Right kidney (tissue), 1 donor: ENCODE measurements at regions not wholly inside any gene's neighbourhood (a gene's known extent, or its start where the extent isn't known, plus 50 kb on each side); places are given as distances from the start of the nearest gene placed in this dataset.
"Not testable (repeated sequence)": the region's sequence is repeated elsewhere in the genome, so short reads cannot be mapped to it uniquely, and the experiment has no call there.

Experiments used
- DNase-seq: peaks from one replicate; pipeline ENCODE4 v3.0.0-alpha.2; 2016

DNA sequence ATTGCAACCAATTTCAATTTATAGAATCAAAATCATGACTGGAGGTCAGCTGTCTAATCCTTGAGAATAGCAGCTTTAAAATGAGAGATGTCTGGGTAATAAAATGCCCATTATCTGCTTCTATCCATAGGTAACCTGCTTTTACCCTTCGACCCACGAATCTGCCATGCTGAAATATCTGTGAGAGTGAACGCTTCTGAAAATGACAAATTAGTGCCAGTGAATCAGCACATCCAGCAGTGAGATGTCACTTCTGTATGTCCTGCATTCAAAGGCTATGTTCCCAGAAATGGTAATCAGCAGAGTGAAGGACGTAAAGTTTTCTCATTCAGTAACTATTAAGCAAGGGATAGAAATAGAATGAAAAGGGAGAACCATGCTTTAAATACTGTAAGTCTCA is 532.4 kb upstream of the ITGA1 start:
- DNase-seq, result no peak

DNA sequence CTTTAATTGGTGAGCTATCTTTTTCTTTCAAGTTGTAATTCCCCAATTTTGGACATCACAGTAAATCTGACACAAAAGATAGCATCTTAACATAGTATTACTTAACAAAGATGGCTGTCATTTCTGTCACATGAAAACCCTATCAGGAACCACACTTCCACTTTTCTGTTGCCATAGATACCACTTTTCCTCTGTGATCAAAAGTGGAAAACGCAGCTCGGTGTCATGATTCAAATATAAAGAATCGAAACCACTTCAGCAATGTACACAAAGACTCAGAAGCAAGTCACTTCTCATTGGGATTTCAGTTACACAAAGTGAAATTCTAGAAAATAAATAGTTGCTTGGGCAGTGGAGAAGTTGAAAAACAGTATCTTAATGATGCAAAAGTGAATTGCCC is 524.9 kb upstream of the ITGA1 start:
- DNase-seq, result no peak

DNA sequence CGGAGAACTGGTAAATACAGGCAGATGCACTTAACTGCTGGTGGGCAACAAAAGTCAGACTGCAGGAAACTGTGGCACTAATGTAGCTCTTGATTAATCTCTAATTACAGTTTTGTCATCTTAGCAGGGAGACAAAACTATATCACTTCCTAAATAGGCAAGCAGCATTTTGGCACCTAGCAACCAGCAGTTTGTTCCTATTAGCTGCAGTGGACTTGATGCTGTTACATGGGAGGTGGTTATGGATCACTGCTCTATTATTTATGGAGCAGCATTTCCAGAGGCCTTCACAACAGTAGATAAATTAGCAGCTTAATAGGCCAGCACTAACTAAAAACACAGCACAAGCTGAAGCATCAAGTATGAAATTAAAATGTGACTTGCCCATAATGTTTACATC is 518.3 kb upstream of the ITGA1 start:
- no peak for DNase-seq

DNA sequence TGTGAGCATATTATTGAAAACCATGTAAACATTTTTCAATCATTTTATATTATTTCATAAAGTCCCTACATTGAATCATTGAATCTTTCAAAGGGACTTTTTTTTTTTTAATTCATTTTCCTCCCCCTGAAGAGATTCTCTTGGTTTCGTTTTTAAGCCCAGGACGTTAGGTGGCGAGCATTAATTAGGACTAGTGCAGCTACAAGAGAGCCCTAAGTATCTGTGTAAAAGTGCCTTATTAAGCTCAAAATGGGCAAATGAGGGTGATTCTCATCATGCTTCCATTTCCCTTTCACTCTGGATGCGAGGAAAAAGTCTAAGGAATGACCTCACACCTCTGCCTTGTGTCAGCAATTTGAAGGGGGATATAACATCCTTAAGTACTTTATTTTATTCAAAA is 517.9 kb upstream of the ITGA1 start:
- no peak for DNase-seq

DNA sequence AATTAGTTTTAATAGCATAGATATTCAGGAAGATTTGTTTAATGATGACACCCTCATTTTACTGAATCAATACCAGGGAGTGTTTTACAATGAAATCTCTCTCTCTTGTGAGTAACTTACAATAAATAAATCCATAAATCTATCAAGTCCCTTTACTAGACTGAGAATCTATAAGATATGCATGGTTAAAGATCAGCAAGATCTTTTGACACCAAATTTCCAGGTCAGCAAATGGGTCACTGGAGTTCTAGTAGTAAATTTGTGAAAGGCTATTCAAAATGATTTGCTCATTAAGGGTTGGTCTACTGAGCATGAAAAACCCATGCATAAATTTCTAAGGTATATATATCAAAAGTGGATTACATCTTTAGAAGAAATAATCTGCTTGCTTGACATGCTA is 512.1 kb upstream of the ITGA1 start:
- no peak for DNase-seq

DNA sequence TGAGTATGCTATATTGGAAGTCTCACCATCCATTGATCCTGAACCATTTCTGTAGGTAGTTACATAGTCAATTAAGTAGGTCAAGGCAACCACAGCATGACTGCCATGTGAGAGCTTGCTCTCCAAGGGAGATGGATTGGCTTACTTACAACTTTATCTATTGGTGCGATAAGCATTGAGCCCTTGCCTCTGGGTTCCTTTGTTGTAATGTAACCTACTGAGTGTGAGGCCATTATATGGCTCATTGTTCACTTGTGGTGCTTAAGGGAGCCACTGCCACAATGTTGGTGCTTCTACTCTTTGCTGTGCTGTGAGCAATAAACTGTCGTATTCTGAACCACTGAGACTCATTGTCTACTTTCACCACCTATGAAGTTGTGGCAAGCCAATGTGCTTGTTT is 510.6 kb upstream of the ITGA1 start:
- no peak for DNase-seq

DNA sequence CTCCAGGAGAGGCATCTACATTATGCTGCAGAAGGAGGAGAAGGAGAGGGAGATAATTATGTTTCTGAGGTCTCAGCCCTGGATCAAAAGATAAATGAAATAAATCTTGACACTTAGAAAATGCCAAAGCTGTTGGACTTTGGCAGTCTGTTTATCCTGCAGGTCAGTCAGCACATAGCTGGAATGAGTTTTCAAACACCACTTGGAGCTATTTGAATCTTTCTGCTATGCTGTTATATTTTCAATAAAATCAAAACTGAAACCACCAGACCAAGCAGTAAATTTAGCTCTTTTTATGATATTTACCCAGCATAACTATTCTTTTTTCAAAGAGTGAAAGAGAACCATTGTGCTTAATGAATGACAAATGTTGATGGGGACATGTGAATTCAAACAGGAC is 505.1 kb upstream of the ITGA1 start:
- no peak for DNase-seq

DNA sequence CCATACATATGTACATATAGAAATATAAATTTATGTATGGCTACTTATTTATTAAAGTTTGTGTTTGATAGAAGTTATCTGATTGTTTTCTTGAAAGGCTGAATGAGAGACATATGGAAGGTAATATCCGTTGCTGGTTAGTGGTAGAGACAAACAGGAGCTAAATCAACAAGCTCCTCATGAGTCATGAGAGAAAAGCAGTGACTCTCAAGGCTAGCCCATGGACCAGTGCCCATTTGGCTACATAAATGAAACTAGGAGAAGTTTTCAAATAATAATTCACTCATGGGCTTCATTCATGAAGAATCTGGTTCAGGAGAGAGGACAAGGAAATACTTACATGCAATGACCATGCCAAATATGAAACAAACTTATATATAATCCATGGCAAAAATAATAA is 504.5 kb upstream of the ITGA1 start:
- no peak for DNase-seq

DNA sequence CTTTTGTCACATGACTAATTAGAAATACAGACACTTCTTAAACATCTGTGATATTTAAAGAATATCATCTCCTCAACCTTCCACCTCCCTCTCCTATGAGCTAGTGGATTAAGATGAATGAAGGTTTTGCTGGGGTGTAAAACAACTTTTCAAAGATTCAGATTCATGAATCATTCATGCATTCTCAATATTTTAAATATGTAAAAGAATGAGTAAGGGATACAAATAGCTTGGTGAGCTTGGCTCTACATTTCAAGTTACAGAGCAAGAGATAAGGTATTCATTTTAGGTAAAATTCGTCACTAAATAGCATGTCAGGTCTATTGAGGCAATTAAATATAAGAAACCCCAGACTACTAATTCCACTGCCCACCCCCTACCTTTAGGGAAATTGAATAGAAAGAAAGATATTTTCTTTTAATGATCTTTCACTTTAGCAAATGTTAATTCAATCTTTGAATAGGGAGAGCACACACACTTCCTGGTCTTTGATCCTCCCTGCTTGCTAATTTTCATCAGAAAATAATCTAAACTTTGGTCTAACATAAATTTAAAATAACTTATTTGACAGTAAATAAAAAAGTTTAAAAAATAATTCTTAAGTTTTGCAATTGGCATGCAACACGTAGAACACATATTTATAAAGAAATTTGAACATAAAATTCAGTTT is 486.9 kb upstream of the ITGA1 start:
- DNase-seq, result no peak

DNA sequence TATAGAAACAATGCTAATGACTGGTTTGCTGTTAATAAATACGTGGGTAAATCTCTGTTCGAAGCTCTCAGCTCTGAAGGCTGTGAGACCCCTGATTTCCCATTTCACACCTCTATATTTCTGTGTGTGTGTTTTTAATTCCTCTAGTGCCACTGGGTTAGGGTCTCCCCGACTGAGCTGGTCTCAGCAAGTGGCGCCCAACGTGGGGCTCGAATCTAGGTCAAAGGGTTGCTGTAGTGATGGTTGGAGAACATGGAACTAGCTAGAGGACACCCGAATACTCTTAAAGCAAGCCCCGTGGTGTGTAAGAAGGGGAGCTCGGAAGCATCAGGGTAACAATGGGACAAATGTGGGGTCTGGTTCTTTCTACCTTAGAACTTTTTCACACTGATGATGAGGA is 482.9 kb upstream of the ITGA1 start:
- DNase-seq, result not testable (repeated sequence)

DNA sequence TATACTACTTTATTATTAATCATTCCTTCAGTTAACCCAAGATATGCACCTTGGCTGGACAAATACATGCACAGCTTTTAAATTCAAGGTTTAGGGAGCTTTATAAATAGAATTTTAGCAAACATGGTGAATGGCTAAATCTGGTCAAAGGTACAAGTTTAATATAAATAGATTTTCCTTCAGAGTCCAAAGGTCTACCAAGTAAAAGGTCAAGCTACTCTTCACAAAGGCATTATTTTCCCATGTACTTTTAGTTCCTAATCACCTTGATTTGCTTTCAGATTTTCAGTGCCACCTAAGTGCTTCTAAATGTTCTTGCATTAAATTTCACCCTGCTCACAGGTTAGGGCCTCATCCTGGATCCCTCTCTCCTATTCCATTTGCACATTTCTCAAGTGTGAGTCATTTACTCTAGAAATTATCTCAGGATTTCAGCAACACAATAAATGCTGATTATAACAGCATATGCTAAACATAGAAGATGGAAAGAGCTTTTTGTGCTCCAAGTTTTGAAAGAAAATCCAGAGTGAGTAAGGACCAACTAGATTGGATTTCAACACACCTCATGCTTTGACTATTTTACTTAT is 459.4 kb upstream of the ITGA1 start:
- no peak for DNase-seq

DNA sequence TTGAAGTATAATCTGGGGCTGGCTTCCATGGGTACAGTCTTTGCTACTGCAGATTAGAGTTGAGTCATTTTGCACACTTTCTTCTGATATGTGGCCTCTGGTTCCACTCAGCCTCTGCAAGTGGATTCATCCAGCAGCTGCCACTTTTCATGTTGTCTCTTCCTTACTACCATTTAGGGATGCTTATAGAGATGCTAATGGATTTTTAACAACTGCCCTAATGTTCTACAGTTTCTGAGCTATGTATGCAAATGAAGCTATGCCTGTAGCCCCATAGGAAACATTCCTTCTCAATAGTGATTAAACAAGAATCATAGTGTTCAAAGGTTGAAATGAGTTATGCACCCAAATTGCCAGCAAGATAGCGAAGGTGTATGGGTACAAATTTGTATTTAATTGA is 456.0 kb upstream of the ITGA1 start:
- no peak for DNase-seq

DNA sequence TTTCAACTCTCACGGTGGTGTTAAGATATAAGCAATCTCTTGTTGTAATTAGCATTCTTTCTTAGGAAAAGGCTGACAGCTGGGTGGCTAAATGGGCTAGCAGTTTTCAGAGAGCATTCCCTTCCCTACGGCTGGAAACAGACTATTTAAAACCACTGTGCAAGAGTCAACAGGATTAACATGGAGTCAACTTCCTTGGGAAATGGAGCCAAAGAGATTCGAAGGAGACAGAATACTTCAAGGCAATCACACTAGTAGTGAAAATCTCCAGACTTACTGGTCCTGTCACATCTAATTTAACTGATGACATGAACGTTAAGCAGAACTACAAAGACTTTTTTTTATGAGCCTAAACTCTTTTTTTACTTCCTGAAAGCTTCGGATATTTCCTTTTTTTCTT is 453.3 kb upstream of the ITGA1 start:
- no peak for DNase-seq

DNA sequence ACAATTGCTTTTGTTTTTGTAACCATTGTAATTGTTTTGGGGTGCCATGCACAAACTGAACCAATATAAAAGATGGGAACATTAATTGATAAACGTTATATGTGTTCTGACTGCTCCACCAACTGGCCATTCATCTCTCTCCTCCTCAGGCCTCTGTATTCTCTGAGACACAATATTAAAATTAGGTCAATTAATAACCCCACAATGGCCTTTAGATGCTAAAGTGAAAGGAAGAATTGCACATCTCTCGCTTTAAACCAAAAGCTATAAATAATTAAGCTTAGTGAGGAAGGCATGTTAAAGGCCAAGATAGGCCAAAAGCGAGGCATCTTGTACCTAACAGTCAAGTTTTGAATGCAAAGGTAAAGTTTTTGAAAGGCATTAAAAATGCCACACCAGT is 448.4 kb upstream of the ITGA1 start:
- DNase-seq, result no peak

DNA sequence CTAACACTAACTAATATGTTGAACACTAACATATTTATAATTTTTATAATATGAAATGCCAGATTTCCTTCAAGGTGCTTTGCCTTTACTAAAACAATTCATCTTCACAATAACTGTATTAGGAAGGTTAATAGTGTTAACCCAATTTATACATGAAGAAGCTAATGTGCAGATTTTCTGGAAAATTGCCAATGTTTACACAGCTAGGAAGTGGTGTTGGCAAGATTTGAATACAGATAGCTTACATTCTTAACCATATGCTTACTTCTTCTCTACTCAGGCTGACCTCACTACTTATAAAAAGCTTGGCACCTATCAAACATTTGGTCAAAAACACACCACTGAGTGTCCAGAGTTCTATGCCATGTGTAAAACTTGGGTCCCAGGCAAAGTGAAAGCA is 445.4 kb upstream of the ITGA1 start:
- no peak for DNase-seq

DNA sequence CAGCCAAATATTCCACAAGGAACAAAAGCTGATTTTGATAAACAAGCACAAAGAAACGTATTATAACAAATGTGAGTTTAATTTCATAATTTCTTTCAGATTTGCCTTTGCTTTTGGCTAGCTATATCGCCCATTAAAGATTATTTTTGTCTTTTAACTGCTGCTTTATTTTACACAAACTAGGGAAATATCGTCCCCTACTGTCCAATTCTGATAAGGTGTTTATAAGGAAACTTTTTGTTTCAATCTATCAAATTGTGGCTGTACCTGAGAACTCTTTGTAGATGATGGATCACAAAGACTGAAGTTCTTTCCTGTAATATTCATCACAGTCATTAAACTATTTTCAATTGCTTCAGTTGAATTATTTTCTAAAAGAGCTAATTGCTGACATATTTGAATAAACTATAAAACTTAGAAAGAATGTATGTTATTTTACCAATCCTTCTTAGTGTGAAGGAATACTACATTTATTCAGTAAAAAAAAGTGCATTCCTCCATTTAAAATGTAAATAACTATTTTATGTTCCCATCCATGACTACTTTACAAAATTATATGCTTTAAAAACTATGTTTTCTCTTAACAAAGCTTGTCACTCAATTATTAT is 431.3 kb upstream of the ITGA1 start:
- DNase-seq, result no peak

DNA sequence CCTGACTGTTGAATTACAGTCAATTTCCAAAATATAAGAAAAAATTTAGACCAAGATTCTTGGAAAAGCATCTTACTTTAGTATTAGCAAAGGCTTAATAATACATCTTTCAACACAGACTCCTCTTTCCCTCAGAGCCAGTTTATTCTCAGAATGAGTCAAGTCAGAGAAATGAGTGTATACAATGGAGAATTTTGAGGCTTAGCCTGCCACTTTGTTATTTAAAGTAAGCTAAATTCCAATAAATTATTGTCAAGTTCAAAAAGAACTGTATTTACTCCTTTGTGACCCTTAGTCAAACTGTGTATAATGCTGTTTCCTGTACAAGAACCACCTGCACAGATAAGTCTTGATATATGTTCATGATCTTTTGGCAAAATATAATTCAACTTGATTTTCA is 428.5 kb upstream of the ITGA1 start:
- DNase-seq, result no peak

DNA sequence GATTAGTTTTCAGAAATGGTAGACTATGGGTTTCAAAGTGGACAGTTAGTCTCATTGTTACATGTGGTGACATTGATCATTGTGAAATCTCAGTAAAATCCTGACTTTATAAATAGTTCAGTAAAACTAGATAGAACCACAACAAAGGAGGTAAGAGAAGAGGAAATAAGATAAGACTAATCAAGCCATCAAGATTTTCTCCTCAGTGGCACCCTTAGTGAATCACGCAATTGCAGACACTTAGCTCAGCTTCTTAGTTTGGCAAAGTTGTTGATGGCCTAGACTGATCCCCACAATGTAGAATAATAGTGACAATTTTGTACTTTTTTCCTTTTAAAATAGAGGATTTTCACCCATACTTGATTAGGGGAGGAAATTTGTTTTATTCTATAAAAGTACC is 426.7 kb upstream of the ITGA1 start:
- DNase-seq, result no peak

DNA sequence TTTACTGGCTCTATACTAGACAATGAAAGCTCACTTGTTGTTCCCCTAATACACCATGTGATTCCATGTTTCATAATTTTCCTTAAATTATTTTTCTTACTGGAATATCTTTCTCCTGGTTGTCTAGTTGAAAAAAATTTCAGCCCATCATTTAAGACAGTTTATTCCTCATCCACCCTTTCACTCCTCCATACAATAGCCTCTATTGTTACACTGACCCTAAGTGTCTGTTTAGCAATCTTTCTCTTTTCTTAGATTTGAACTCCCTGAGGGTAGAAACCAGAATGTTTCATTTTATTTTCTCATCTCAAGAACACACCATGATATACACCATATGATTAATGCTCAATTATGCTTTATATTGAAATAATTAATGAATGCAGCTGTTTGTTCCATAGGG is 413.4 kb upstream of the ITGA1 start:
- no peak for DNase-seq

DNA sequence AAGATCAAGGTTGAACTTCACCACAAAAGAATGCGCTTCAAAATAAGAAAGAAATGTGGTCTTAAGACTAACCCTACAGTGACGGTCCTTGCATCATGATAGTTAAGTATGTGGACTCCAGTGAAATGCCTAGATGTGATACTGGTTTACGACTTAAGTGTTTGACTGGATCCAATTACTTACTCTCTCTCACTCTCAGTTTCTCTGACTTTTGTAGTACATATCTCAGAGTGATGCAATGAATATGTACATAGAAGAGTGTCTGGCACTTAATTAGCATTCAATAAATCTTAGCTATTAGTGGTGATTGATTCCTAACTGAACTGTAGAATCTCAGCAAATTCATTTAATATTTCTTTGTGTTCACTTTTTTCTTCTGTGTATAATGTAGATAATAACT is 411.7 kb upstream of the ITGA1 start:
- no peak for DNase-seq

DNA sequence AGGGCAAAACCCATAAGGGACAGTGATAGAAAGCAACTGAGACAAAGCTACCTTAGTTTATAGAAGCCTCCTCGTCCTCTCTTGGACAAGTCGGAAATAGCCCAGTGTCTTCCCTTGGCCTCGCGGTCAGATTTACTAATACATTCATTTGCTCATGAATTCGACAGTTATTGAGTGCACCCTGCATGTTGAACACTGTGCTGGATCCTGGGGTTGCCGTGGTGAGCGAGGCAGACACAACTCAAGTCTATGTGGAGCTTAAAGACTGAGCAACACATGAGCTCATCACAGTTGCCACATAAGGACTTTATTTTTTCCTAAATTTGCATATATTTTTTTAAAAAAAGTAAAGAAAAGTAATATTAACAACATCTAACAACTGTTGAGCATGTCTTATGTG is 411.1 kb upstream of the ITGA1 start:
- no peak for DNase-seq

DNA sequence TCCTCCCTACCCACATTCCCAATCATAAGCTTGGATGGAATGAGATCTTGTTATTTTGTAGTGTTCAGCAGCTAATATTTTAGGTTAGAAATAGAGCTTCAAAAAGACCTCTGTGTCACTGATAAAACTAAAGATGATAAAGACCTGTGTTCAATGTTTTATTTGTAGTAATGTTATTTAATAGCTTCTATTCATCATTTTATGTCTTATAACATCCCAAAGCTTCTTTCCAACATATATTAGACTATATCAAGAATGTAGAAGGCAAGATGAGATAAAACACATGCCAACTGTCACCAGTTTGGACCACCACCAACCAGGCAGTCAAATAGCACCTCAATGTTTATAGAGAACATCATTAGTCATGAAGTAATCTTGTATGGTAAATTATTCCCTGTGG is 409.5 kb upstream of the ITGA1 start:
- DNase-seq, result no peak

DNA sequence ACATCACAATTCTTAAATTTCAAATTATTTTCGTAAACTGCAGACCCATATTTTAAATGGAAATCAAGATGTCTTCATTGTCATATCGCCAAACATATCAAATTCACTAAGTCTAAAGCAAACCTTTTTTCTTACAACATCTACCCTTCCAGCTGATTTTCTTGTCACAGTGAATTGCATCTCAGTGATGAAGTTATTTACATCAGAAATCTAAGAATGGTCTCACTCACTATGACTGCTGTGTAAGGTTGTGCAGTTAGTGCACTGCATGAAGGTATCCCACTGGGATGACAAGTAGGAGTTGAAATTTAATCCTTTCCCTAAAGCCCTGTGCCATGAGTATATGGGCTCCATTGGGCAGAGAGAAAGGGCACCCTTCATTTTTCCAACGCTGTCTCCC is 399.4 kb upstream of the ITGA1 start:
- no peak for DNase-seq

DNA sequence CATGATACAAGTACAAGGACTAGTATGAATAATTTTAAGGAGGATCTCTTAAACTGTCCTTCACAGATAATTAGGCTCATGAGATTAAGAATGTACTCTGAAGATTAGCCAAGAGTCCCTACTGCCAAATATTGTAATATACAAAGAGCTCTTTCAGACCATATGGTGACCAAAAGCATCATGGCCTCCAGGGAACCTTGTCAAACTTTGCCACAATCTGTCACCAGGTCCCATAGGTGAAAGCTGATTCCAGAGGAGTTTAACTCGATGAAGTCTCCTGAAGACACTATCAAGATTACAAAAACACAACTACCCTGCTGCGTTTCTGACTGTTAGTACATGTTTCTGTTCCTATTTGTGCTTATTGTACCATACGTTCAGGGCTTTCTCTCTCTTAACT is 395.4 kb upstream of the ITGA1 start:
- no peak for DNase-seq

DNA sequence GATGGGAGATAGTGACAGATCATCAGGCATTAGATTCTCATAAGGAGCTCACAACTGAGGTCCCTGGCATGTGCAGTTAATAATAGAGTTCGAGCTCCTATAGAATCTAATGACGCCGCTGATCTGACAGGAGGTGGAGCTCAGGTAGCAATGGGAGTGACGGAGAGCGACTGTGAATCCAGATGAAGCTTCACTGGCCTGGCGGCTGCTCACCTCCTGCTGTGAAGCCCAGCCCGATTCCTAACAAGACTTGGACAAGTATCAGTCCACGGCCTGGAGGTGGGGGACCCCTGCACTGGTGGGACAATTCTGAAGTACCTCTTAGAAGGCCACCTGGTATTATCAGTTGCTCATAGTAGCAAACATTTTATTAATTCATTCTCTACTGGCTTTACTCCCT is 377.9 kb upstream of the ITGA1 start:
- DNase-seq, result no peak
